ENCODE measurements at regions not wholly inside any gene's neighbourhood (a gene's known extent, or its start where the extent isn't known, plus 50 kb on each side); places are given as distances from the start of the nearest gene placed in this dataset.

- H3K36me3 ChIP-seq, result no peaks in the 10 kb centered on the region
- no peaks in the 10 kb centered on the region for H3K4me1 ChIP-seq (ENCODE audit: low read depth)
- no peak for TF ChIP-seq CTCF (IDR thresholded peaks at IDR 0.05; ENCODE audit: low read depth, low read length)
- H3K9me3 ChIP-seq (ENCODE audit: low read depth), result no peaks in the 10 kb centered on the region
- no peak for DNase-seq (ENCODE audit: low read depth in 1 of 2, low spot score in 1 of 2)
- H3K27ac ChIP-seq, result no peak overlapping the region
- H3K4me3 ChIP-seq, result no peak overlapping the region
- H3K27me3 ChIP-seq, result peaks cover 79% of the 10 kb centered on the region
Observed at GRCh38 chr1:93744299-93744988, 62.8 kb upstream of the BCAR3 start.

- Histone ChIP-seq H3K4me1 (ENCODE audit: low read depth) (no peaks in the 10 kb centered on the region), H3K27me3 (peaks cover 74% of the 10 kb centered on the region), H3K36me3 (no peaks in the 10 kb centered on the region), H3K9me3 (ENCODE audit: low read depth) (no peaks in the 10 kb centered on the region), H3K4me3 (no peak overlapping the region), H3K27ac (no peak overlapping the region)
- DNase-seq (ENCODE audit: low read depth in 1 of 2, low spot score in 1 of 2), result no peak
- no peak for TF ChIP-seq CTCF (IDR thresholded peaks at IDR 0.05; ENCODE audit: low read depth, low read length)
Observed at GRCh38 chr1:93743465-93743864, 61.8 kb upstream of the BCAR3 start.

- TF ChIP-seq CTCF (IDR thresholded peaks at IDR 0.05; ENCODE audit: low read depth, low read length), result no peak
- Histone ChIP-seq H3K27ac (no peak overlapping the region), H3K27me3 (peaks cover 49% of the 10 kb centered on the region), H3K9me3 (ENCODE audit: low read depth) (no peaks in the 10 kb centered on the region), H3K4me1 (ENCODE audit: low read depth) (no peaks in the 10 kb centered on the region), H3K36me3 (no peaks in the 10 kb centered on the region), H3K4me3 (no peak overlapping the region)
- no peak for DNase-seq (ENCODE audit: low read depth in 1 of 2, low spot score in 1 of 2)
Observed at GRCh38 chr1:93740601-93741031, 59.0 kb upstream of the BCAR3 start.

GRCh38 chr1:93740157-93740556 lies 58.5 kb upstream of the BCAR3 start:
- Histone ChIP-seq H3K27me3 (peaks cover 45% of the 10 kb centered on the region), H3K27ac (no peak overlapping the region), H3K9me3 (ENCODE audit: low read depth) (no peaks in the 10 kb centered on the region), H3K4me1 (ENCODE audit: low read depth) (no peaks in the 10 kb centered on the region), H3K4me3 (no peak overlapping the region), H3K36me3 (no peaks in the 10 kb centered on the region)
- DNase-seq (ENCODE audit: low read depth in 1 of 2, low spot score in 1 of 2), result no peak
- no peak for TF ChIP-seq CTCF (IDR thresholded peaks at IDR 0.05; ENCODE audit: low read depth, low read length)

GRCh38 chr1:93739472-93739871 lies 57.8 kb upstream of the BCAR3 start:
- Histone ChIP-seq H3K4me1 (ENCODE audit: low read depth) (no peaks in the 10 kb centered on the region), H3K27ac (no peak overlapping the region)
- no peak for TF ChIP-seq CTCF (IDR thresholded peaks at IDR 0.05; ENCODE audit: low read depth, low read length)

More at GRCh38 chr1:93739472-93739871, 57.8 kb upstream of the BCAR3 start:
- H3K36me3 ChIP-seq, result no peaks in the 10 kb centered on the region
- H3K9me3 ChIP-seq (ENCODE audit: low read depth), result no peaks in the 10 kb centered on the region
- DNase-seq (ENCODE audit: low read depth in 1 of 2, low spot score in 1 of 2), result no peak
- peaks cover 39% of the 10 kb centered on the region for H3K27me3 ChIP-seq
- H3K4me3 ChIP-seq, result no peak overlapping the region

Data from cardiac muscle cell (in vitro differentiated cells and primary cell).